Naive B cell (primary cell): ENCODE measurements at regions not wholly inside any gene's neighbourhood (a gene's known extent, or its start where the extent isn't known, plus 50 kb on each side); places are given as distances from the start of the nearest gene placed in this dataset.

Experiments used
- ATAC-seq, 2 donors: fragments of 150-1000 bp; cut with Tn5 transposase; 2 replicates each; pipeline ENCODE4 v1.10.0; 2021; ENCODE audit warnings: low read depth in 2 of 2, mild to moderate bottlenecking in 2 of 2, moderate library complexity in 2 of 2
- DNase-seq: peaks from one replicate; pipeline ENCODE4 v3.0.0; 2022
- H3K27ac Mint-ChIP-seq, 6 donors: one replicate each; pipeline ENCODE4 v1.8.0; 2020 to 2022; ENCODE audit warnings: mild to moderate bottlenecking in 6 of 6, mixed read lengths in 6 of 6, moderate library complexity in 5 of 6, inconsistent platforms in 2 of 6
- H3K27me3 Mint-ChIP-seq, 3 donors: one replicate each; pipeline ENCODE4 v1.8.0; 2021 to 2022; ENCODE audit warnings: mixed read lengths in 3 of 3, mild to moderate bottlenecking in 1 of 3
- H3K36me3 Mint-ChIP-seq, 2 donors: one replicate each; pipeline ENCODE4 v1.8.0; 2020 to 2022; ENCODE audit warnings: mixed read lengths in 2 of 2, inconsistent platforms in 1 of 2, mild to moderate bottlenecking in 1 of 2
- H3K4me1 Mint-ChIP-seq, 3 donors: one replicate each; pipeline ENCODE4 v1.8.0; 2020 to 2022; ENCODE audit warnings: mixed read lengths in 3 of 3, inconsistent platforms in 1 of 3, mild to moderate bottlenecking in 1 of 3, moderate library complexity in 1 of 3
- H3K4me3 Mint-ChIP-seq, 8 donors: one replicate each; pipeline ENCODE4 v1.8.0; 2020 to 2022; ENCODE audit warnings: mild to moderate bottlenecking in 8 of 8, mixed read lengths in 8 of 8, moderate library complexity in 8 of 8, inconsistent platforms in 2 of 8
- H3K9me3 Mint-ChIP-seq, 7 donors: one replicate each; pipeline ENCODE4 v1.8.0; 2020 to 2022; ENCODE audit warnings: mixed read lengths in 7 of 7, mild to moderate bottlenecking in 5 of 7, inconsistent platforms in 2 of 7, moderate library complexity in 1 of 7

- no peak overlapping the region for H3K27ac Mint-ChIP-seq
- H3K4me1 Mint-ChIP-seq: no peaks in the 10 kb centered on the region
- ATAC-seq (no peak), DNase-seq (no peak)
- peak overlapping the region in 1 of 8 donors; percentile 29 for H3K4me3 Mint-ChIP-seq
- no peaks in the 10 kb centered on the region for H3K36me3 Mint-ChIP-seq
- H3K27me3 Mint-ChIP-seq: peaks cover 6 to 20% (median 11%) of the 10 kb centered on the region in 3 donors
- peaks cover 0 to 2% (median 0%) of the 10 kb centered on the region in 7 donors for H3K9me3 Mint-ChIP-seq
These were observed 796.6 kb downstream of the TBC1D22A start for GRCh38 chr22:47558828-47559700.

GRCh38 chr22:47556473-47556872 lies 794.0 kb downstream of the TBC1D22A start:
- no peaks in the 10 kb centered on the region for H3K36me3 Mint-ChIP-seq
- no peaks in the 10 kb centered on the region for H3K4me1 Mint-ChIP-seq
- H3K4me3 Mint-ChIP-seq: no peak overlapping the region
- peak overlapping the region in 1 of 6 donors; percentile 40 for H3K27ac Mint-ChIP-seq
- no peak for DNase-seq
- no peak for ATAC-seq
- peaks cover 0 to 10% (median 6%) of the 10 kb centered on the region in 3 donors for H3K27me3 Mint-ChIP-seq
- H3K9me3 Mint-ChIP-seq: peaks cover 0 to 2% (median 0%) of the 10 kb centered on the region in 7 donors

- DNase-seq (no peak), ATAC-seq (no peak)
- Mint-ChIP-seq H3K27me3 (peaks cover 0 to 8% (median 4%) of the 10 kb centered on the region in 3 donors), H3K9me3 (peaks cover 0 to 2% (median 0%) of the 10 kb centered on the region in 7 donors), H3K4me1 (no peaks in the 10 kb centered on the region), H3K36me3 (no peaks in the 10 kb centered on the region), H3K27ac (no peak overlapping the region), H3K4me3 (no peak overlapping the region)
These were observed 791.0 kb downstream of the TBC1D22A start for GRCh38 chr22:47553436-47553835.

- no peak overlapping the region for H3K27ac Mint-ChIP-seq
- H3K4me3 Mint-ChIP-seq: no peak overlapping the region
- no peak for ATAC-seq
- H3K4me1 Mint-ChIP-seq: no peaks in the 10 kb centered on the region
- H3K9me3 Mint-ChIP-seq: peaks cover 0 to 2% (median 0%) of the 10 kb centered on the region in 7 donors
- H3K36me3 Mint-ChIP-seq: no peaks in the 10 kb centered on the region
- no peak for DNase-seq
- H3K27me3 Mint-ChIP-seq: peaks cover 0 to 10% (median 4%) of the 10 kb centered on the region in 3 donors
These were observed 790.2 kb downstream of the TBC1D22A start for GRCh38 chr22:47552541-47553205.

GRCh38 chr22:47552024-47552423 lies 789.6 kb downstream of the TBC1D22A start:
- Mint-ChIP-seq H3K9me3 (peaks cover 0 to under 1% (median 0%) of the 10 kb centered on the region in 7 donors), H3K4me1 (peaks cover 0 to 2% (median 0%) of the 10 kb centered on the region in 3 donors), H3K36me3 (no peaks in the 10 kb centered on the region), H3K27ac (no peak overlapping the region), H3K27me3 (peaks cover 0 to 15% (median 4%) of the 10 kb centered on the region in 3 donors), H3K4me3 (no peak overlapping the region)
- ATAC-seq (no peak), DNase-seq (no peak)

GRCh38 chr22:47551431-47551775 lies 789.0 kb downstream of the TBC1D22A start:
- no peak for ATAC-seq
- Mint-ChIP-seq H3K36me3 (no peaks in the 10 kb centered on the region), H3K27ac (no peak overlapping the region), H3K9me3 (no peaks in the 10 kb centered on the region), H3K27me3 (peaks cover 0 to 18% (median 4%) of the 10 kb centered on the region in 3 donors), H3K4me1 (peaks cover 0 to 2% (median 0%) of the 10 kb centered on the region in 3 donors), H3K4me3 (no peak overlapping the region)
- DNase-seq: no peak

GRCh38 chr22:47550524-47551430 lies 788.3 kb downstream of the TBC1D22A start:
- Mint-ChIP-seq H3K27ac (no peak overlapping the region), H3K4me1 (peaks cover 0 to 2% (median 0%) of the 10 kb centered on the region in 3 donors)

GRCh38 chr22:47549741-47550340 lies 787.4 kb downstream of the TBC1D22A start:
- ATAC-seq: no peak
- peaks cover 0 to 6% (median 0%) of the 10 kb centered on the region in 7 donors for H3K9me3 Mint-ChIP-seq
- H3K27ac Mint-ChIP-seq: no peak overlapping the region
- H3K27me3 Mint-ChIP-seq: peaks cover 0 to 18% (median 4%) of the 10 kb centered on the region in 3 donors
- H3K36me3 Mint-ChIP-seq: no peaks in the 10 kb centered on the region
- no peak for DNase-seq
- H3K4me3 Mint-ChIP-seq: no peak overlapping the region
- H3K4me1 Mint-ChIP-seq: peaks cover 0 to 2% (median 0%) of the 10 kb centered on the region in 3 donors

More at GRCh38 chr22:47550524-47551430, 788.3 kb downstream of the TBC1D22A start:
- no peak for DNase-seq
- H3K9me3 Mint-ChIP-seq: peaks cover 0 to 2% (median 0%) of the 10 kb centered on the region in 7 donors
- no peak overlapping the region for H3K4me3 Mint-ChIP-seq
- peaks cover 0 to 18% (median 4%) of the 10 kb centered on the region in 3 donors for H3K27me3 Mint-ChIP-seq
- no peak for ATAC-seq
- H3K36me3 Mint-ChIP-seq: no peaks in the 10 kb centered on the region

- peaks cover 0 to 18% (median 4%) of the 10 kb centered on the region in 3 donors for H3K27me3 Mint-ChIP-seq
- no peak for ATAC-seq
- no peaks in the 10 kb centered on the region for H3K36me3 Mint-ChIP-seq
- no peak overlapping the region for H3K27ac Mint-ChIP-seq
- no peak for DNase-seq
- H3K9me3 Mint-ChIP-seq: peaks cover 0 to 6% (median 0%) of the 10 kb centered on the region in 7 donors
- peaks cover 0 to 2% (median 0%) of the 10 kb centered on the region in 3 donors for H3K4me1 Mint-ChIP-seq
- H3K4me3 Mint-ChIP-seq: no peak overlapping the region
These were observed 786.7 kb downstream of the TBC1D22A start for GRCh38 chr22:47548953-47549740.

- ATAC-seq: no peak
- no peak overlapping the region for H3K4me3 Mint-ChIP-seq
These were observed 785.6 kb downstream of the TBC1D22A start for GRCh38 chr22:47547881-47548650.

GRCh38 chr22:47547239-47547661 lies 784.8 kb downstream of the TBC1D22A start:
- peak overlapping the region in 1 of 6 donors; percentile 70 for H3K27ac Mint-ChIP-seq
- H3K36me3 Mint-ChIP-seq: no peaks in the 10 kb centered on the region
- peaks cover 0 to 18% (median 4%) of the 10 kb centered on the region in 3 donors for H3K27me3 Mint-ChIP-seq
- no peak overlapping the region for H3K4me3 Mint-ChIP-seq
- DNase-seq (no peak), ATAC-seq (no peak)
- peaks cover 0 to 6% (median 0%) of the 10 kb centered on the region in 7 donors for H3K9me3 Mint-ChIP-seq
- H3K4me1 Mint-ChIP-seq: peaks cover 0 to 2% (median 0%) of the 10 kb centered on the region in 3 donors

More at GRCh38 chr22:47547881-47548650, 785.6 kb downstream of the TBC1D22A start:
- Mint-ChIP-seq H3K27ac (no peak overlapping the region), H3K4me1 (peaks cover 0 to 2% (median 0%) of the 10 kb centered on the region in 3 donors), H3K36me3 (no peaks in the 10 kb centered on the region), H3K27me3 (peaks cover 0 to 18% (median 4%) of the 10 kb centered on the region in 3 donors), H3K9me3 (peaks cover 0 to 6% (median 0%) of the 10 kb centered on the region in 7 donors)
- no peak for DNase-seq
